Stimulated activated CD4-positive, alpha-beta T cell treated with anti-CD3 and anti-CD28 coated beads, Interleukin-15, amount 100 ng/mL, for 48 hours (primary cell): ENCODE measurements at regions not wholly inside any gene's neighbourhood (a gene's known extent, or its start where the extent isn't known, plus 50 kb on each side); places are given as distances from the start of the nearest gene placed in this dataset.
"Not testable (repeated sequence)": the region's sequence is repeated elsewhere in the genome, so short reads cannot be mapped to it uniquely, and the experiment has no call there.

Experiments
- DNase-seq, 2 donors: peaks; one replicate each; pipeline ENCODE4 v3.0.0-alpha.2; 2020; ENCODE audit warnings: low read depth in 2 of 2

DNA sequence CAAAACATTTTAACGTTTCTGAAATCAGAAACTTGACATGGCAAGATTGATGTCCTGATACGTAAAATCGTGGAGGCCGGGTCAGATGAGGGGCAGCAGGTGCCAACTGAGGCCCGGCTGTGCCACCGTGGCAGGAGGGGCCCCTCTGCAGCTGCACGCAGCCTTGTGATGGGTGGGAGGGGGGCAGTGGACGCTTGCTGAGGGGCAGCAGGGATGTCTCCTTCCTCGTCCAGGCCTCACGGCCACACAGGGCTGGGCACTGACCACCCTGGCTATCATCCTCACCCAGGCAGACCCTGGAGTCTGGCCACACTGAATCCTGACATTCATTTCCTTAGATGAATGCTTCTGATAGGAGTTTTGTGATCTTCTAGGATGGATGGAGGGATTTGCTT is 114.7 kb downstream of the ERMARD start:
- DNase-seq, result no peak

- DNase-seq, result no peak
Measured at GRCh38 chr6:169865346-169866139, 114.1 kb downstream of the ERMARD start.

DNA sequence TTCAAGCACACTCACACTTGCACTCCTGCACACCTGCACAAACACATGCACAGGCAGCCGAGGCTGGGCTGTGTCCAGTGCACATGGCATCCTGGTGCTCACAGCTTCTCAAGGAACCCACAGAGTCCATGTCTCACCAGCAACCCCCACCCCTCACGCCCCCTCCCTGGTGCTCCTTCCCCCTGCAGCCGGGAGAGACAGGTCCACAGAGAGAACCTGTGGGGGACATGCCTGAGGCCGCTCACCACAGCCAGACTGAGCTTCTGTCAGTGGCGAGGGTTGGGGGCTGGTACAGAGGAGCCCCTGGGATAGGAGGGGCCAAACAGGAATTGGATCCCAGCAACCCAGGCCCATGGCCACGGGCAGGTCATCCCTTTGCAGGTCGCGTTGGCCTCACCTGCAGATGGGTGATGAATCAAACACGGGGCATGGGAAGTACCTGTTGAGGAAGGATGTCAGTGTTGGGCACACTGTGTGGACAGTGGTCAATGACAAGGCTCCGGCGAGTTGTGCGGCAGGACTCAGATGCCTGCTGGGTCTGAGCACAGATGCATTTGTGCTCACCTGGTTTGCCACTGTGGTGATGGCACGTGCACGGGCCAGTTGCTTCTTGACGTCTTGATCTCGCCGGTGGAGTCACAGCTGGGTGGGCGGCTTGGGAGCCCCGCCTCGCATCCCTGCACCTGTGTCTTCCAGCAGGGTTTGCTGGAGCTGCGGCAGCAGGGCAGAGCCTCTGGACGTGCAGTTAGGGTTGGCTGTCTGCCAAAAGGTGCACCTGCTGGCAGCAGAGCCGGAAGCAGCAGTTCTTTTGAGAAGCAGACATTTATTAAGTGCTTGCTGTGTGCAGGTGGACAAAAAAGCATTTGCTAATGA is 113.0 kb downstream of the ERMARD start:
- no peak for DNase-seq

DNA sequence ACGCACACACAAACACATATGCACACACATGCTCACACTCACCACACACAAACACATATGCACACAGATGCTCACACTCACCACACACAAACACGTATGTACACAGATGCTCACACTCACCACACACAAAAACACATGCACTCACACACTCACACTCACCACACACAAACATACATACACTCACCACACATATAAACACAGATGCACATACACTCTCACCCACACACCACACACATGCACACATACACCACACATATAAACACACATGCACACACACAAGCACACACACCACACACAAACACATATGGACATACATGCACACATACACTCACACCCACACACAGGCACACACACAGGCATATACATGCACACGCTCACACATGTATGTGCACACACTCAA is 112.3 kb downstream of the ERMARD start:
- no peak for DNase-seq

GRCh38 chr6:169862892-169863525 is 111.6 kb downstream of the ERMARD start:
- DNase-seq, result no peak

- no peak for DNase-seq
Measured at GRCh38 chr6:169862043-169862891, 110.8 kb downstream of the ERMARD start.

GRCh38 chr6:169861431-169862042 is 110.1 kb downstream of the ERMARD start:
- DNase-seq, result no peak

GRCh38 chr6:169859978-169860703 is 108.7 kb downstream of the ERMARD start:
- no peak for DNase-seq

DNA sequence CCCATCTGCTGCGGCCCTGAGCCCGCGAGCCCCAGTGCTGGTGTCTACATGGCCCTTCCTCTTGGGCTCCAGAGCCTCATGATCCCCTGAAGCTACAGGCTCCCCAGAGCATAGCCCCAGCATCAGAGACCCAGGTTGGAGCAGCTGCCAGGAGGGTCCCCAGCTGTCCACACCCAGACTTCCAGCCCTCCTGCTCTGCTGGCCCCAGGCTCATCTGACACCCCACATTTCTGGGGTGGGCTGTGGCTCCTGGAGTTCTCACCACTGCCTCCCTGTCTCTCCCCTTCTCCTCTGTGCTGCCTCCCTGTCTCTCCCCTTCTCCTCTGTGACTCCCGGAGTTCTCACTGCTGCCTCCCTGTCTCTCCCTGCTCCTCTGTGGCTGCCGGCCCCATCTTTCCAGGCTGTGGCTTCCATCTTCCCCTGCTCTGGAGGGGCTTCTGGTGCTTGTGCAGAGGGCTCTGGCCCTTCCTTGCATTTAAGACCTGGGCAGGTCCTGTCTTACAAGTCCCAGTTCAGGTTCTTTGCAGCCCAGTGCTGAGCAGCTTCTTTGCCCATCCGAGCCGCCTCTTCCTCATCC is 108.1 kb downstream of the ERMARD start:
- no peak for DNase-seq

GRCh38 chr6:169858935-169859351 is 107.5 kb downstream of the ERMARD start:
- no peak for DNase-seq

DNA sequence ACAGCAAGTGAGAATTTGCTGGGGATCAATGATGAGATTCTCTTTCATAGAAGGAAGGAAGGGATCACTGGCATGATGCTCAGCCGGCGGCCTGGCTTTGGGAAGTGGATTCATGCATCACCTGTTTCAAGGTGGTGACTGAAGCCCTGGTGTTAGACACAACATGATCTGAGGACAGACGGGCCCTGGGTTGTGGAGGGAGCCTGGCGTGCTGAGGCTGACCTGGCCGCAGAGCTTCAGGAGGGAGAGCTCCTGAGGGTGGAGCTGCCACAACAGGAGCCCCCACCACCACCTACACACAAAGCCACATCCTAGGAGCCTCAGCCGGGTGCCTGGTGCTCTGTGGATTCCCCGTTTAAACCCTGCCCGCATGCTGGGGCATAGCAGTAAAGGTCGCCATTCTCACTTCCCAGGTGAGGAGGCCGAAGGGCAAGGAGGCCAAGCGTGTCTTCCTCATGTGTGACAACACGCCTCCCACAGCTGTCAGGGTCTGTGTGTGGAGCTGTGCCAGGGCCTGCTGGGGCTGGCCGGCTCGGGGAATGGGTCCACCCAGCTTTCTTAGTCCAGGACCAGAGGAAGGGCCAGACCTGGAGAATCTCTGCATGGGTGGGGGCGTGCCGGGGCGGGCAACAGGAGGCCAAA is 107.0 kb downstream of the ERMARD start:
- no peak for DNase-seq

DNA sequence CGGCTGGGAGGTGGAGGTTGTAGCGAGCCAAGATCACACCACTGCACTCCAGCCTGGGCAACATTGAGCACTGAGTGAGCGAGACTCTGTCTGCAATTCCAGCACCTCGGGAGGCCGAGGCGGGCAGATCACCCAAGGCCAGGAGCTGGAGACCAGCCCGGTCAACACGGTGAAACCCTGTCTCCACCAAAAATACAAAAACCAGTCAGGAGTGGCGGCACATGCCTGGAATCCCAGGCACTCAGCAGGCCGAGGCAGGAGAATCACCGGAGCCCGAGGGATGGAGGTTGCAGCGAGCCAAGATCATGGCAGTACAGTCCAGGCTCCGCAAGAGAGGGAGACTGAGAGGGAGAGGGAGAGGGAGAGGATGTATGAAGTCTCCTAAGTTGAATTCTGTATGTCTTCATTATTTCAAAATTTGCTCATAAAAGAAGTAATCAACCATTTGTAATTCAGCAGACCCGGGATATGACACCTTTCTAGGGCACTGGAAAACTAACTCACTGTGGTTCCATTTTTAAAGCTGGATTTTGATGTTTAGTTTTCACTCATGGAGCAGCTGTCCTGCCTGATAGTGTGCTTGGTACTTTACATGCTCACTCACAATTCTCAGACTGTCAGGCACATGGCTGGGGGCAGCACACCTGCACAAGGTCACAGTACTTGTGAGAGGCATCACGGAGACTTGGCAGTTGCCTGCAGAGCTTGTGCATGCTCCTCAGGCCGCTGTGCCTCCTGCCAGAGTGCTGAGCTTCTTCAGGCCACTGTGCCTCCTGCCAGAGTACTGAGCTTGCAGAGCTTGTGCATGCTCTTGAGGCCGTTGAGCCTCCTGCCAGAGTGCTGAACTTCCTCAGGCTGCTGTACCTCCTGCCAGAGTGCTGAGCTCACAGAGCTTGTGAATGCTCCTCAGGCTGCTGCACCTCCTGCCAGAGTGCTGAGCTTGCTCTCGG is 106.2 kb downstream of the ERMARD start:
- DNase-seq, result no peak

DNA sequence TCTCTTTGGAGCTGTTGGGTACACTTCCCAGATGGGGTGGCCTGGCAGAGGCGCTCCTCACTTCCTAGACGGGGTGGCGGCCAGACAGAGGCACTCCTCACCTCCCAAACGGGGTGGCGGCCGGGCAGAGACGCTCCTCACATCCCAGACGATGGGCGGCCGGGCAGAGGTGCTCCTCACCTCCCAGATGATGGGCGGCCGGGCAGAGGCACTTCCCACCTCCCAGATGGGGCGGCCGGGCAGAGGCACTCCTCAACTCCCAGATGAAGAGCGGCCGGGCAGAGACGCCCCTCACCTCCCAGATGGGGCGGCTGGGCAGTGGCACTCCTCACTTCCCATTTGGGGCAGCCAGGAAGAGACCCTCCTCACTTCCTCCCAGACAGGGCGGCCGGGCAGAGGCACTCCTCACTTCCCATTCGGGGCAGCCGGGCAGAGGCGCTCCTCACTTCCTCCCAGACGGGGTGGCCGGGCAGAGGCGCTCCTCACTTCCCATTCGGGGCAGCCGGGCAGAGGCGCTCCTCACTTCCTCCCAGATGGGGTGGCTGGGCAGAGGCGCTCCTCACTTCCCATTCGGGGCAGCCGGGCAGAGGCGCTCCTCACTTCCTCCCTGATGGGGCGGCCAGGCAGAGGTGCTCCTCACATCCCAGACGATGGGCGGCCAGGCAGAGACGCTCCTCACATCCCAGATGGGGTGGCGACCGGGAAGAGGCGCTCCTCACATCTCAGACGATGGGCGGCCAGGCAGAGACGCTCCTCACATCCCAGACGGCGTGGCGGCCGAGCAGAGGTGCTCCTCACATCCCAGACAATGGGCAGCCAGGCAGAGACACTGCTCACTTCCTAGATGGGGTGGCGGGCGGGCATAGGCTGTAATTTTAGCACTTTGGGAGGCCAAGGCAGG is 105.3 kb downstream of the ERMARD start:
- not testable (repeated sequence) for DNase-seq

- DNase-seq, result no peak
Measured at GRCh38 chr6:169854813-169855212, 103.4 kb downstream of the ERMARD start.

- no peak for DNase-seq
Measured at GRCh38 chr6:169854083-169854725, 102.8 kb downstream of the ERMARD start.

DNA sequence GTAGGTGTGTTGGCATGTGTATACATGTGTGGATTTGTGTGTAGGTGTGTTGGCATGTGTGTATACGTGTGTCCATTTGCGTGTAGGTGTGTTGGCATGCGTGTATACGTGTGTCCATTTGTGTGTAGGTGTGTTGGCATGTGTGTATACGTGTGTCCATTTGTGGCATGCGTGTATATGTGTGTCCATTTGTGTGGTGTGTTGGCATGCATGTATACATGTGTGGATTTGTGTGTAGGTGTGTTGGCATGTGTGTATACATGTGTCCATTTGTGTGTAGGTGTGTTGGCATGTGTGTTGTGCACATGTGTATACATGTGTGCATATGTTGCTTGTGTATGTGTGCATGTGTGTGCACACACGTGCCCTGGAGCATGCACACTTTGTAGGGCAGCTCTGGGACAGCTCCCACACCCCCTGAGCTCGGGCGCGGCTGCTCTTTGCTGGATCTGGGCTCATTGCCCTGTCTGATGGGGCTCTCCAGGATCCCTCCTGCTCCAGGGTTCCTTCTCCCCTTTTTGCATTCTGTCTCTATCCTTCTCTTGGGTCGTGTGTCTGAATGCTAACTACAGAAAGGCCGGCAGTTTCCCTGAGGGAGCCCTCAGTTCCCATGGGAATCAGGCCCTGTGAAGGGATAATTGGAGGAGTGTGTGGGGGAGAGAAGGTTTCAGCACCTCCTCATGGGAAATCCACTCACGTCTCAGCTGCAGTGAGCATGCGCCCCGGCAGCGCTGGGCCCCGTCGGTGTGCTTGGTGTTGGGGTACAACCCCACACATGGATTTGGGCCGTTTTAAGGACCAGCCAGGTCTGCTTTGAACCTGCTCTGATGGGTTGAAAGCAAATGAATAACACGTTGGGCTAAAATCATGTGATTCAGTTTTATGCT is 102.0 kb downstream of the ERMARD start:
- no peak for DNase-seq
